ENCODE measurements at regions not wholly inside any gene's neighbourhood (a gene's known extent, or its start where the extent isn't known, plus 50 kb on each side); places are given as distances from the start of the nearest gene placed in this dataset.

DNA sequence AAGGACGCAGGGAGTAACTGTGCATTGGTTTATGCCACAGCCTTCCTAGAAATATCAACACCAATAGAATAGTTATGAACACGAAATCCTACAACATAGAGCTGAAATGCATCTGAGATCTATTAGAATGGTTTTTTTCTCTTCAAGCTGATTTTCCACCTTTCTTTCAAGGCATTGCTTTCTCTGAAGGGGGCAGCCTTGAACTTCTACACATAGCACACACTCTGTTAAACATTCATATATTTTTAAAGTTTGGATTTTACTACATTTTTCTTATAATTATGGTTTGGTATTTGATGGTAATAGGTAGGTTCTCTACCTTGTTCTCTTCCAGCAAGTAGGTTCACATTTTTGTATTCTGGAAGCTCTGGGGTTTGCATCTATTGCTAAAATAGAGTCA, 661.8 kb downstream of the SEMA5A start:
- TF ChIP-seq, protein P1, sequence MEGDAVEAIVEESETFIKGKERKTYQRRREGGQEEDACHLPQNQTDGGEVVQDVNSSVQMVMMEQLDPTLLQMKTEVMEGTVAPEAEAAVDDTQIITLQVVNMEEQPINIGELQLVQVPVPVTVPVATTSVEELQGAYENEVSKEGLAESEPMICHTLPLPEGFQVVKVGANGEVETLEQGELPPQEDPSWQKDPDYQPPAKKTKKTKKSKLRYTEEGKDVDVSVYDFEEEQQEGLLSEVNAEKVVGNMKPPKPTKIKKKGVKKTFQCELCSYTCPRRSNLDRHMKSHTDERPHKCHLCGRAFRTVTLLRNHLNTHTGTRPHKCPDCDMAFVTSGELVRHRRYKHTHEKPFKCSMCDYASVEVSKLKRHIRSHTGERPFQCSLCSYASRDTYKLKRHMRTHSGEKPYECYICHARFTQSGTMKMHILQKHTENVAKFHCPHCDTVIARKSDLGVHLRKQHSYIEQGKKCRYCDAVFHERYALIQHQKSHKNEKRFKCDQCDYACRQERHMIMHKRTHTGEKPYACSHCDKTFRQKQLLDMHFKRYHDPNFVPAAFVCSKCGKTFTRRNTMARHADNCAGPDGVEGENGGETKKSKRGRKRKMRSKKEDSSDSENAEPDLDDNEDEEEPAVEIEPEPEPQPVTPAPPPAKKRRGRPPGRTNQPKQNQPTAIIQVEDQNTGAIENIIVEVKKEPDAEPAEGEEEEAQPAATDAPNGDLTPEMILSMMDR (IDR thresholded peaks at IDR 0.05; ENCODE audit: poor library complexity, severe bottlenecking) = no peak
- TF ChIP-seq MXI1 (conservative IDR thresholded peaks at IDR 0.05; ENCODE audit: poor library complexity, severe bottlenecking) = no peak

Data from neural cell (in vitro differentiated cells).